Breast epithelium (tissue), 3 donors: ENCODE measurements at regions not wholly inside any gene's neighbourhood (a gene's known extent, or its start where the extent isn't known, plus 50 kb on each side); places are given as distances from the start of the nearest gene placed in this dataset.

ENCODE experiments used
- POLR2A ChIP-seq: fragments of 450-650 bp; IDR thresholded peaks from one replicate; pipeline ENCODE4 v1.6.1; 2016; ENCODE audit warnings: antibody characterized with exemption, mild to moderate bottlenecking, moderate library complexity
- POLR2AphosphoS5 ChIP-seq, 3 donors: sonication (generic); formaldehyde crosslinking; IDR thresholded peaks; one replicate each; pipeline ENCODE4 v1.6.1; 2017; ENCODE audit warnings: antibody characterized with exemption in 3 of 3
- TF ChIP-seq, protein P1 (sequence below), 3 donors: fragments of 450-650 bp; IDR thresholded peaks; one replicate each; pipeline ENCODE4 v1.5.1; 2016 to 2017; ENCODE audit warnings: antibody characterized with exemption in 3 of 3, mild to moderate bottlenecking in 3 of 3, moderate library complexity in 3 of 3

DNA sequence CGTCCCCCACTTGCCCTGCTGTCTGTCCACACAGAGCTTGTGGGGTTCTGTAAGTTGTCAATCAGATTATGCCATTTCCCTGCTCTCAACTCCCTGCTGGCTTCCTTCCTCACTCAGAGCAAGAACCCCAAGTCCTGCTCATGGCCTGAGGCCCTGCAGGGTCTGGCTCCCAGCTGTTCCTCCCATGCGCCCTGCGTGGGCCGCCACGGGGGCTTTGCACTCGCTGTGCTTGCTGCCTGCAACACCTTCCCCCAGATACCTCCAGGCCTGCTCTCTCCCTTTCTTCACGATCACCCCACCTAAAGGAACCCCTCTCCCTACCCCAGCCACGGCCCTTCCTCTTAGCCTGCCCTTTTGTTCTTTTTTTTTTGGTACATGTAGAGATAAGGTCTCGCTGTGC is 234.6 kb downstream of the AACS start:
- no peak for TF ChIP-seq POLR2AphosphoS5 (IDR thresholded peaks at IDR 0.05)
- TF ChIP-seq, protein P1, sequence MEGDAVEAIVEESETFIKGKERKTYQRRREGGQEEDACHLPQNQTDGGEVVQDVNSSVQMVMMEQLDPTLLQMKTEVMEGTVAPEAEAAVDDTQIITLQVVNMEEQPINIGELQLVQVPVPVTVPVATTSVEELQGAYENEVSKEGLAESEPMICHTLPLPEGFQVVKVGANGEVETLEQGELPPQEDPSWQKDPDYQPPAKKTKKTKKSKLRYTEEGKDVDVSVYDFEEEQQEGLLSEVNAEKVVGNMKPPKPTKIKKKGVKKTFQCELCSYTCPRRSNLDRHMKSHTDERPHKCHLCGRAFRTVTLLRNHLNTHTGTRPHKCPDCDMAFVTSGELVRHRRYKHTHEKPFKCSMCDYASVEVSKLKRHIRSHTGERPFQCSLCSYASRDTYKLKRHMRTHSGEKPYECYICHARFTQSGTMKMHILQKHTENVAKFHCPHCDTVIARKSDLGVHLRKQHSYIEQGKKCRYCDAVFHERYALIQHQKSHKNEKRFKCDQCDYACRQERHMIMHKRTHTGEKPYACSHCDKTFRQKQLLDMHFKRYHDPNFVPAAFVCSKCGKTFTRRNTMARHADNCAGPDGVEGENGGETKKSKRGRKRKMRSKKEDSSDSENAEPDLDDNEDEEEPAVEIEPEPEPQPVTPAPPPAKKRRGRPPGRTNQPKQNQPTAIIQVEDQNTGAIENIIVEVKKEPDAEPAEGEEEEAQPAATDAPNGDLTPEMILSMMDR (IDR thresholded peaks at IDR 0.05): no peak
- TF ChIP-seq POLR2A: no peak
